ENCODE measurements at regions not wholly inside any gene's neighbourhood (a gene's known extent, or its start where the extent isn't known, plus 50 kb on each side); places are given as distances from the start of the nearest gene placed in this dataset.

GRCh38 chr17:34736611-34737010 is 157.2 kb downstream of the TMEM132E start:
- no peak for DNase-seq (ENCODE audit: low read depth)
- H3K4me3 ChIP-seq (ENCODE audit: low read depth, low read length), result no peak overlapping the region
- TF ChIP-seq CTCF (IDR thresholded peaks at IDR 0.05; ENCODE audit: low read depth, low read length, missing control alignments), result no peak

- no peak for TF ChIP-seq CTCF (IDR thresholded peaks at IDR 0.05; ENCODE audit: low read depth, low read length, missing control alignments)
- H3K4me3 ChIP-seq (ENCODE audit: low read depth, low read length), result no peak overlapping the region
- DNase-seq (ENCODE audit: low read depth), result no peak
Observed at GRCh38 chr17:34733333-34733732, 154.0 kb downstream of the TMEM132E start.

DNA sequence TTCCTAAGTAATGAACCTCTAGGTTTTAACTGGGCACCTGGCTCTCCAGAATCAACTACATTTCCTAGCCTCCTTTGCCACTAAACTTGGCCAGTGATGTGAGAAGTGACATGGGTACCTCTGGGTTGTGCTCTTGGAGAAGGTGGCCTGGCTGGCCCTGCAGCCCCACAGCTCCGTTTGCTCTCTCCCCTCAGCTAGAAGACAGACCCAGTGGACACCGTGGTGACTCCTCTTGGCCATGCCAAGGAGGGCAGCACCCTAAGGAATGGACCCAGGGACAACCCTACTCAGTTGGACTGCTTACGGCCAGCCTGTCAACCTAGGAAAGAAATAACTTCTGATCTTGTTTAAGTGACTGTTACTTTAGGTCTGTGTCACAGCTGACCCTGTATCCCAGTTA is 151.4 kb downstream of the TMEM132E start:
- H3K4me3 ChIP-seq (ENCODE audit: low read depth, low read length), result no peak overlapping the region
- DNase-seq (ENCODE audit: low read depth), result no peak
- TF ChIP-seq CTCF (IDR thresholded peaks at IDR 0.05; ENCODE audit: low read depth, low read length, missing control alignments), result no peak

GRCh38 chr17:34728771-34729310 is 149.5 kb downstream of the TMEM132E start:
- H3K4me3 ChIP-seq (ENCODE audit: low read depth, low read length), result no peak overlapping the region
- TF ChIP-seq CTCF (IDR thresholded peaks at IDR 0.05; ENCODE audit: low read depth, low read length, missing control alignments), result no peak
- DNase-seq (ENCODE audit: low read depth), result no peak

GRCh38 chr17:34727601-34728000 is 148.2 kb downstream of the TMEM132E start:
- H3K4me3 ChIP-seq (ENCODE audit: low read depth, low read length), result no peak overlapping the region
- TF ChIP-seq CTCF (IDR thresholded peaks at IDR 0.05; ENCODE audit: low read depth, low read length, missing control alignments), result no peak
- no peak for DNase-seq (ENCODE audit: low read depth)

DNA sequence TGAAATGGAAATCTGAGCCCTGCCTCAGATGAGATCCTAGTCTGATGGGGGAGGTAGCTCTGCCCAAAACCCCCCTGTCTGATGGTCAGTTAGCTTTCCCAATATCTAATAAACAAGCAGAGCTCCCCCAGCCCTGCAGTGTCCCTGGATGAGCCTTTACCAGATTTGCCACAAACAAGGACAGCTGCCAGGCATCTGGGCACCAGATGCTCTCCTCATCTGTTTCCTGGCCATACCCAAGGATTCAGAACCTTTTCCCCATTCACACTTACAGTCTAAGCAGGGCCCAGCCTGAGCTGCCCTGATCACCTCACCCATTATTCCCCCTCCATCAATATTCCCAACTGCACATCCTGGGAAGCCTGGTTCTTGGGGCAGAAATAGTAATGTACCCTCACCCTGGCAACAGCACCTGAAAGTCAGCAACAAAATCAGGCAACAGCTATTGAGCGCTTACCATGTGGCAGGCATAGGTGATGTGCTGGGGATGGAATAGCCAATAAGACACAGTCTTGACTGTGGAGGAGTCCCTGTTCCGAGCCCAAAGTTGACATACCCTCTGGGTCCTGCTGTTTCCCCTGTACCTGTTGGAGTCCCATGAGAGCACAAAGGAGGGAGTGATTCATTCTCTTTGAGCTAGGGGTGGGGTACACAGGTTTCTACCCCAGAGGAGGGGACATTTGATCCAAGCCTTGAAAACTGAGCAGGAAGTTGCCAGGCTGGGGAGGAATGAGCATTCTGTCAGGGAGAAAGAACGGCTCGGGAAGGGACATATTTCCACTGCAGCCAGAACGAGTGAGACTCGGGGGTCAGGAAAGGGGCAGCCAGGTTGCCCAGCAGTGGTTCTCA is 147.4 kb downstream of the TMEM132E start:
- no peak for TF ChIP-seq CTCF (IDR thresholded peaks at IDR 0.05; ENCODE audit: low read depth, low read length, missing control alignments)
- no peak overlapping the region for H3K4me3 ChIP-seq (ENCODE audit: low read depth, low read length)
- DNase-seq (ENCODE audit: low read depth), result no peak

DNA sequence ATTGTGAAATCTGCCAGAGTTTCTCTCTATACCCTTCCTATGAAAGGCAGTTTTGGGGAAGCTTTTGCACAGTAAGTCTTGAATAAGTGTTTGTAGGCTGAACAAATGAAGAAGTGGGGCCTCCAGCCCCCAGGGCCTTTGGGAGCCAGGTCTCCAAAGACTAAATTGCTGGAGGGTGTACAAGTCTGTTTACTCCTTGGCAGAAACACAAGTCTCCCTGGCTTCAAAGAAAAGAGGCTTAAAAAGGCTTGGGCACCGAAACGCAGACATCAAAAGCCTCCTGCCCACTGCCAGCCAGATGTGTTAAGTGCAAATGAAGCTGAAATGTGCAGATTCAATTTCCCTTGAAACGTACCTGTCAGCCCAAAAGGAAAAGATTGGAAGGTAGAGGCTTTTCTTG is 146.3 kb downstream of the TMEM132E start:
- TF ChIP-seq CTCF (IDR thresholded peaks at IDR 0.05; ENCODE audit: low read depth, low read length, missing control alignments), result no peak
- DNase-seq (ENCODE audit: low read depth), result no peak
- H3K4me3 ChIP-seq (ENCODE audit: low read depth, low read length), result no peak overlapping the region

All from GM12864 (cell line).